ENCODE measurements at regions not wholly inside any gene's neighbourhood (a gene's known extent, or its start where the extent isn't known, plus 50 kb on each side); places are given as distances from the start of the nearest gene placed in this dataset.

- no peaks in the 10 kb centered on the region for H3K9me3 ChIP-seq (ENCODE audit: low read depth, low read length, poor library complexity, severe bottlenecking)
- TF ChIP-seq EZH2 (IDR thresholded peaks at IDR 0.05; ENCODE audit: borderline replicate concordance, low read depth, low read length, poor library complexity, severe bottlenecking) = no peak
- TF ChIP-seq, protein P1, sequence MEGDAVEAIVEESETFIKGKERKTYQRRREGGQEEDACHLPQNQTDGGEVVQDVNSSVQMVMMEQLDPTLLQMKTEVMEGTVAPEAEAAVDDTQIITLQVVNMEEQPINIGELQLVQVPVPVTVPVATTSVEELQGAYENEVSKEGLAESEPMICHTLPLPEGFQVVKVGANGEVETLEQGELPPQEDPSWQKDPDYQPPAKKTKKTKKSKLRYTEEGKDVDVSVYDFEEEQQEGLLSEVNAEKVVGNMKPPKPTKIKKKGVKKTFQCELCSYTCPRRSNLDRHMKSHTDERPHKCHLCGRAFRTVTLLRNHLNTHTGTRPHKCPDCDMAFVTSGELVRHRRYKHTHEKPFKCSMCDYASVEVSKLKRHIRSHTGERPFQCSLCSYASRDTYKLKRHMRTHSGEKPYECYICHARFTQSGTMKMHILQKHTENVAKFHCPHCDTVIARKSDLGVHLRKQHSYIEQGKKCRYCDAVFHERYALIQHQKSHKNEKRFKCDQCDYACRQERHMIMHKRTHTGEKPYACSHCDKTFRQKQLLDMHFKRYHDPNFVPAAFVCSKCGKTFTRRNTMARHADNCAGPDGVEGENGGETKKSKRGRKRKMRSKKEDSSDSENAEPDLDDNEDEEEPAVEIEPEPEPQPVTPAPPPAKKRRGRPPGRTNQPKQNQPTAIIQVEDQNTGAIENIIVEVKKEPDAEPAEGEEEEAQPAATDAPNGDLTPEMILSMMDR (conservative IDR thresholded peaks at IDR 0.05; ENCODE audit: low read depth, low read length) = no peak
- intact Hi-C loops (cut with micrococcal nuclease; ENCODE audit: unreplicated experiment) = no loop called here
- CTCF ChIA-PET = no interaction called here
- H3K4me3 ChIP-seq (ENCODE audit: low read depth, low read length, poor library complexity, severe bottlenecking) = no peak overlapping the region
- no peak overlapping the region for H3K27ac ChIP-seq (ENCODE audit: low read depth, low read length, poor library complexity, severe bottlenecking)
- H3K4me1 ChIP-seq (ENCODE audit: insufficient read depth, low read length, poor library complexity, severe bottlenecking) = no peaks in the 10 kb centered on the region
- no TSS peak for BruUV-seq (replicated peaks)
- H3K36me3 ChIP-seq (ENCODE audit: insufficient read depth, low read length, poor library complexity, severe bottlenecking) = no peaks in the 10 kb centered on the region
- DNase-seq (ENCODE audit: low spot score) = no peak
- no peaks in the 10 kb centered on the region for H3K27me3 ChIP-seq (replicated peaks; ENCODE audit: insufficient read depth, low read depth, low read length, poor library complexity)
- POLR2A ChIA-PET (ENCODE audit: low non-redundant PET) = no interaction called here
Measured at GRCh38 chr15:72850833-72851232, 67.3 kb upstream of the ADPGK start.

- no peak for DNase-seq (ENCODE audit: low spot score)
- H3K4me3 ChIP-seq (ENCODE audit: low read depth, low read length, poor library complexity, severe bottlenecking) = no peak overlapping the region
- intact Hi-C loops (cut with micrococcal nuclease; ENCODE audit: unreplicated experiment) = no loop called here
- BruUV-seq (replicated peaks) = no TSS peak
- ChIA-PET POLR2A (ENCODE audit: low non-redundant PET) (no interaction called here), CTCF (no interaction called here)
- no peak overlapping the region for H3K27ac ChIP-seq (ENCODE audit: low read depth, low read length, poor library complexity, severe bottlenecking)
- no peaks in the 10 kb centered on the region for H3K36me3 ChIP-seq (ENCODE audit: insufficient read depth, low read length, poor library complexity, severe bottlenecking)
- H3K9me3 ChIP-seq (ENCODE audit: low read depth, low read length, poor library complexity, severe bottlenecking) = no peaks in the 10 kb centered on the region
- no peaks in the 10 kb centered on the region for H3K27me3 ChIP-seq (replicated peaks; ENCODE audit: insufficient read depth, low read depth, low read length, poor library complexity)
- no peaks in the 10 kb centered on the region for H3K4me1 ChIP-seq (ENCODE audit: insufficient read depth, low read length, poor library complexity, severe bottlenecking)
- TF ChIP-seq EZH2 (IDR thresholded peaks at IDR 0.05; ENCODE audit: borderline replicate concordance, low read depth, low read length, poor library complexity, severe bottlenecking) = no peak
- TF ChIP-seq, protein P1 (conservative IDR thresholded peaks at IDR 0.05; ENCODE audit: low read depth, low read length) = no peak
Measured at GRCh38 chr15:72847806-72848205, 64.2 kb upstream of the ADPGK start.

GRCh38 chr15:72847033-72847432, 63.5 kb upstream of the ADPGK start:
- Histone ChIP-seq H3K4me1 (ENCODE audit: insufficient read depth, low read length, poor library complexity, severe bottlenecking) (no peaks in the 10 kb centered on the region), H3K9me3 (ENCODE audit: low read depth, low read length, poor library complexity, severe bottlenecking) (no peaks in the 10 kb centered on the region), H3K27me3 (replicated peaks; ENCODE audit: insufficient read depth, low read depth, low read length, poor library complexity) (peaks cover 6% of the 10 kb centered on the region), H3K4me3 (ENCODE audit: low read depth, low read length, poor library complexity, severe bottlenecking) (no peak overlapping the region), H3K36me3 (ENCODE audit: insufficient read depth, low read length, poor library complexity, severe bottlenecking) (no peaks in the 10 kb centered on the region), H3K27ac (ENCODE audit: low read depth, low read length, poor library complexity, severe bottlenecking) (no peak overlapping the region)
- no TSS peak for BruUV-seq (replicated peaks)
- ChIA-PET CTCF (no interaction called here), POLR2A (ENCODE audit: low non-redundant PET) (no interaction called here)
- no peak for TF ChIP-seq EZH2 (IDR thresholded peaks at IDR 0.05; ENCODE audit: borderline replicate concordance, low read depth, low read length, poor library complexity, severe bottlenecking)
- TF ChIP-seq, protein P1 (conservative IDR thresholded peaks at IDR 0.05; ENCODE audit: low read depth, low read length) = no peak
- intact Hi-C loops (cut with micrococcal nuclease; ENCODE audit: unreplicated experiment) = no loop called here
- DNase-seq (ENCODE audit: low spot score) = no peak
